AG10803 (cell line): ENCODE measurements at regions not wholly inside any gene's neighbourhood (a gene's known extent, or its start where the extent isn't known, plus 50 kb on each side); places are given as distances from the start of the nearest gene placed in this dataset.

Experiments
- DNase-seq: peaks from one replicate; pipeline ENCODE4 v3.0.0; 2010; ENCODE audit warnings: low read depth
- H3K4me3 ChIP-seq: 2 replicates; pipeline ENCODE4 v1.5.1; 2011; ENCODE audit warnings: mild to moderate bottlenecking, low read length, control low read depth
- CTCF ChIP-seq: conservative IDR thresholded peaks from 2 replicates; pipeline ENCODE4 v1.5.1; 2011; ENCODE audit warnings: mild to moderate bottlenecking, low read length, control low read depth, inconsistent platforms

GRCh38 chr10:129099486-129099885, 367.6 kb upstream of the MGMT start:
- TF ChIP-seq CTCF, result no peak
- H3K4me3 ChIP-seq, result no peak overlapping the region
- DNase-seq, result no peak

DNA sequence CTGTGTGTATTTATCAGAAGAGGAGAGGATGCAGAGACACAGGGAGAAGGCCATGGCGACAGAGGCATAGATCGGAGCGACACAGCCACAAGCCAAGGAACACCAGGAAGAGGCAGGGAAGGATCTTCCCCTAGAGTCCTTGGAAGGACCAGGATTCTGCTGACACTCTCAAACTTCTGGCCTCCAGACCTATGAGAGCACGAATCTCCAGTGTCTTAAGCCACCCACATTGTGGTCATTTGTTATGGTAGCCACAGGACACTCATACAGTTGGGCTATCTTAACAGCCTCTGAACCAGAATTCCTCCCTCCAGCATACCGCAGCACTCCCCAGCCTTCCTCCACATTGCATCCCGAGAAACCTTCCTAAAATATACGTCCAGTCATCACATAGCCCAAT, 367.0 kb upstream of the MGMT start:
- H3K4me3 ChIP-seq, result no peak overlapping the region
- DNase-seq, result no peak
- no peak for TF ChIP-seq CTCF

DNA sequence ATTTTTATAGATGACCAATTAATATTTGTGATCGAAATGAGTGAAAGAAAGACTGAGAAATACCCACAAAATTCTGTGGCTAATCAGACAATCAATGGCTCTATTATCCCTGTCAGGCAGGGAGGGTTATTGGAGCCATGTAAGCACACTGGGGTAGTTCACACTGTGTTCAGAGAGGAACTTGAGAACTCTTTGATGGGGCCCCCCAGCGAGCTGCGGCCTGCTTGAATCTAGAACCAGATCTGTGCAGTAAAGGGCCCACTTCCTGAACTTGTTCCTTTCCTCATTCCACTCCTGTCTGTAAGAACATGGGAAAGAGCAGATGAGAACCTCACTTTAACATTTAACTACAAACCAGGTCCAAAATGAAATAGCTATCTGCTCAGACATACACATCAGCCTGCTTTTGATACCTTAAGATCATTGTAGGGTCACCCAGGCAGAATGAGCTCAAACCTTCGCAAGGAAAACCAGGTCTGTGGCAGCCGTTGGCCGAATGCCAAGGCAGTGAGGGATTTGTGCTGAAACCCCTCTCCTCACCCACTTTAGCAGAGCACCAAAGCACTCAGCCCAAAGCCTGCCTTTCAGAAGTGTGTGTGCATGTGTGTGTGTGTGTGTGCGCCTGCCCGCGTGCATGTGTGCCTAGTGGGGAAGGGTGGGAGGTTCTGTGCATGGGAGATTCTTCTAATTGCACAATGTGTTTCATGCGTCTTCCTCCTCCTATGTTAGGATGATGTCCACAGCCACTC, 365.6 kb upstream of the MGMT start:
- no peak for DNase-seq
- no peak for TF ChIP-seq CTCF
- H3K4me3 ChIP-seq, result no peak overlapping the region

GRCh38 chr10:129102906-129103693, 363.9 kb upstream of the MGMT start:
- H3K4me3 ChIP-seq, result no peak overlapping the region
- DNase-seq, result no peak
- TF ChIP-seq CTCF, result no peak

- DNase-seq, result no peak
- no peak for TF ChIP-seq CTCF
- H3K4me3 ChIP-seq, result no peak overlapping the region
These were observed 362.6 kb upstream of the MGMT start for GRCh38 chr10:129104266-129105045.

GRCh38 chr10:129105266-129105665, 361.8 kb upstream of the MGMT start:
- no peak for TF ChIP-seq CTCF
- no peak overlapping the region for H3K4me3 ChIP-seq
- DNase-seq, result peak; percentile 9
